Stimulated activated CD4-positive, alpha-beta T cell treated with anti-CD3 and anti-CD28 coated beads, Interleukin-4, amount 100 ng/mL, for 1 hour (primary cell): ENCODE measurements at regions not wholly inside any gene's neighbourhood (a gene's known extent, or its start where the extent isn't known, plus 50 kb on each side); places are given as distances from the start of the nearest gene placed in this dataset.
"Not testable (repeated sequence)": the region's sequence is repeated elsewhere in the genome, so short reads cannot be mapped to it uniquely, and the experiment has no call there.

Experiments used
- DNase-seq: peaks from one replicate; pipeline ENCODE4 v3.0.0-alpha.2; 2020

DNA sequence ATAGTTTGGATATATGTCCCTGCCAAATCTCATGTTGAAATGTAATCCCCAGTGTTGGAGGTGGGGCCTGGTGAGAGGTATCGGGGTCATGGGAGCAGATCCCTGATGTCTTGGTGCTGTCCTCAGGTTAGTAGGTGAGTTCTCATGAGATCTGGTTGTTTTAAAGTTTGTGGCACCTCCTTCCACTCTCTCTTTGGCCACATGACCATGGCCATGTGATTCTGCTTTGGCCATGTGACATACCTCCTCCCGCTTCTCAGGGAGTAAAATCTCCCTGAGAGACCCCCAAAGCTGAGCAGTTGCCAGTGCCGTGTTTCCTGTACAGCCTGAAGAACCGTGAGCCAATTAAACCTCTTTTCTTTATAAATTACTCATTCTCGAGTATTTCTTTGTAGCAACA is 178.0 kb downstream of the GOLGA6L6 start:
- not testable (repeated sequence) for DNase-seq

DNA sequence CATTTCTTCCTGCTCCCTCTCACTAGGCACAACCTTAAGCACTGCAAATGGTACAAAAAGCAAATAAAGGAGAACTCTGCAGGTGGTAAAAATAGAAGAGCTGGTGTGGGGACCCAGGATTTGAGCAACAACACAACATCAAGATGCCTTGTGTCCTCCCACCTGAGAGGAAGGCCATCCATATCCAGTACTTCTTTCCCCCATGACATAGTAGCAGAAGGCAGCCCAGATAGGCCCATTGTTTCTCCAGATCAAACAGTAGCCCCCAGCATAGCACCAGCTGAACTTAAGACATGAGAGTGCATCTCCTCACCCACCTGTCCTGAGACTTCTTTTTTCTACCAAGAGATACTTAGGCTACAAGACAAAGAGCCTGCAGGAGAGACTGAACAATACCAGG is 180.5 kb downstream of the GOLGA6L6 start:
- no peak for DNase-seq

DNA sequence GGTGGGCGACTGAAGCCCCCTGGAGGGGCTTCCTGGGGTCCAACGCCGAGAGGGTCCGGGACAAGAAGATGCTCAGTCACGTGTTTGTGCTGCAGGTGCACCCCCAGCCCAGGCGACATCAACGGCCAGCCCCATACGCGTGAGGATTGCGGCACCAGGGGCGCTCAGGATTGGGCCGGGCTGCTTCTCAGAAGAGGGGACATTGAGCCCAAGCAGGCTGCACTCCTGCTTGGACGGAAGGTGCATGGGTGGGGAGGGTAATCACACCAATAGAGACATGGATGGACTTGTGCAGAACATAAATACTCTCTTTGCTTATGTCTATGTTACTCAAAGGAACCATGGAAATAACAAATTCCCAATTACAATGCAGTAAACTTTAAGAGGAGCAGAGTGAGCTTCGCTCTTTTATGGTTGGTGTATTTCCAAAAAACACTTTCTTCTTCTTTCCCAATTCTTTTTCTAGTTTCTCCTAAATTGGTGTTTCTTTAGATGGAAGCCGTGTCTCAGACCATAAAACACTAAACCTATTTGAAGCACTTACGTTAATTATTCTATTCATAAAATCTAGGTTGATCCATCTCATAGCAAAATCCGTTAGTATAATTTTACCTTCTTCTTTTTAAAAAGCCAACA is 182.7 kb downstream of the GOLGA6L6 start:
- peak; percentile 8 for DNase-seq

DNA sequence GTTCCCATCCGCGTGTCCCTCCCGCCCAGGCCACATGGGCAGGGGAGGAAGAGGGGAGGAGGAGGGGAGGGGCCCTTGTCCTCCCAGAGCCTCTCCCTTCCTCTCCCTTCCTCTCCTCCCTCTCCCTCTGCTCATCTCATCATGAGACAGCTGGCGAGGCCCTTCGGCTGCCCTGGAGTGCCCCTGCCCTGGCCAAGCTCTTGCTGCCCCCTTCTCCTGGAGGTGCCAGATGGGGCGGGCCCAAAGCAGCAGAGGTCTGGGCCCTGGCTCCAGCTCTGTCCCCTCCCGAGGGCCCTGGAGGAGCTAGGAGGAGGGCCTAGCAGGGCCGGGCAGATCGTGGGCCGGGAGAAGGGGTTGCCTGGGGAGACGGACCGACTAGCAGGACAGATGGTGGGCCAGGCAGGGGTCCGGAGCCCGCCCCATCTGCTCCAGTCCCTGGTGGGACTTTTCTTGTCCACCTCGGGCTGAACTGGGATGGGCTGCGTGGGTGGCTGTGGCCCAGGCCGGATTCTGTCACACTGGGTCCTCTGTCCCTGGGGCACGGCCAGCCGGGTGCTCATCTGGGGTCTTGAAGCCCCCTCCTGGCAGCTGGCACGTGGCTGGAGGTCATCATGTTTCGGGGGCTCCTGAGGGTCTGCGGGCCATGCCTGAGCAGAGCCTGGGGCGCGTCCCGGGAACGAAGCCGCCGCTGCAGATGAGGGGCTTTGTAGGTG is 183.4 kb downstream of the GOLGA6L6 start:
- DNase-seq = peak; percentile 4

DNA sequence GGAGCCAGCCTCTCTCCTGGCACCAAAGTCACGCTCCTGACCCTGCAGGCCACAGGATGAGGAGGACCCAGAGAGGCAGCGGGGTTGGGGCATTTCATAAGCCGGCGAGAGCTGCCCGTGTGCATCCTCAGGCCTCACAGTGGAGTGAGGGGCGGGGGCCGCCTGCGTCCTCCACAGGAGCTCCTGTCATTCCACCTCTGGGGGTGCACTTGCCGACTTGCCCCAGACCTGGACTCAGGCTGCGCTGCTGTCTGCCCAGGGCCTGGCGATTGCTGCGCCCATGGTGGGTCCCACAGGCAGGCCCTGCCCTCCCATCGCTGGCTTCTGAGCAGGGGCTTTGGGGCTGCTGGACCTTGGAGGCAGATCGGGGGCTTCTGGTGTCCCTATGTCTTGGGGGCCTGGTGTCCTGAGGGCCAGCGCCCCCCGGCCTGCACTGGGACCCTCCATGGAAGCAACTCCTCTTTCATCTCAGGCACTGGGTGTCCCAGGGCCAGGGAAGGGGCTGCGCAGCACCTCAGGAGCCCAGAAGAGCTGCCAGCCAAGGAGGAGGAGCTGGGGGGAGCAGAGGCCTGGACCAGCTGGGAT is 184.0 kb downstream of the GOLGA6L6 start:
- DNase-seq = no peak

DNA sequence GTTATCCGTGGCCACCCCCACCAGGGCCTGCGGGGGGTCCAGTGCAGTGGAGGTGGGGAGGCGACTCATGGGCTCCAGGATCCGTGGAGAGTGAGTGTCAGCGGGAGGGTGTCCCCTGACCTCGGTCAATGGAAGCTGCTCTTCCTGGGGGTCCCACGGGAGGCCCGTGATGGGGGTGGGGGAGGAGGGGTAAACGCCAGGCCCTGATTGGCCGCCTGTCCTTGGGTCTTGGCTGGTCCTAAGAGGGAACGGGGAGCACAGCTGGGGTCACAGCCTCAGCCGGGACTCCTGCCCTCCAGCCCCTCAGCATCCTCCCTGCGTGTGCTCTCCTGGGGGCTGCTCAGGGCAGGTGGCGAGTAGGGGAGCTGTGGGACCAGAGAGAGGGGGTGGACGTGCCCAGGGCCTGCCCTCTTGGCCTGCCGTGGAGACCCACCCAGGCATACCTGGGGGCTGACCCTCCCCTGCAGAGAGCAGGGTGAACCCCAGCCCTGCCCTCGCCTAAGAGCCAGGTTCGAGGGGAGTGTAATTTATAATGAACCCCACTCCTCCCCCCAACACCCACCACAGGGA is 184.6 kb downstream of the GOLGA6L6 start:
- peak; percentile 5 for DNase-seq

DNA sequence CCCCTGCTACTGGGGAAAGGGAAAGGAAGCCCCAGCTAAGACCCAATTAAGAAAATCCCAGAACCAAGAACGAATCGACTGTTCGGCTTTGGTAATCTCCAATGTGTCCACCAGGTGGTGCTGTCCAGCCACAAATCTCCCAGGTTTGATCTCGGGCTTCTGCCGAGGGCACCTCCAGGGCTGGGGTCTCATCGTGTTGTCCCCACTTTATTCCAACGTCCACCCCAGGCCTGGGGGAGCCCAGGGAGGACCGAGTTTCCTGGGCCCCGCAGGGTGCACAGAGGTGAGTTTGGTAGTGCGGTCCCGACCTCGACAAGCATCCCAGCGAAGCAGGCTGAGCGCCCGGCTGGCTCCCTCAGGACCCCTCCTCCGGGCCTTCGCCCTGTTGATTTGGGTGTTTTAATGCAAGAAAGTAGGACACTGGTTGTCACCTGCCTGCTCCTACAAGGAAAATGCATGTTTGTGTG is 185.1 kb downstream of the GOLGA6L6 start:
- peak; percentile 84 for DNase-seq

DNA sequence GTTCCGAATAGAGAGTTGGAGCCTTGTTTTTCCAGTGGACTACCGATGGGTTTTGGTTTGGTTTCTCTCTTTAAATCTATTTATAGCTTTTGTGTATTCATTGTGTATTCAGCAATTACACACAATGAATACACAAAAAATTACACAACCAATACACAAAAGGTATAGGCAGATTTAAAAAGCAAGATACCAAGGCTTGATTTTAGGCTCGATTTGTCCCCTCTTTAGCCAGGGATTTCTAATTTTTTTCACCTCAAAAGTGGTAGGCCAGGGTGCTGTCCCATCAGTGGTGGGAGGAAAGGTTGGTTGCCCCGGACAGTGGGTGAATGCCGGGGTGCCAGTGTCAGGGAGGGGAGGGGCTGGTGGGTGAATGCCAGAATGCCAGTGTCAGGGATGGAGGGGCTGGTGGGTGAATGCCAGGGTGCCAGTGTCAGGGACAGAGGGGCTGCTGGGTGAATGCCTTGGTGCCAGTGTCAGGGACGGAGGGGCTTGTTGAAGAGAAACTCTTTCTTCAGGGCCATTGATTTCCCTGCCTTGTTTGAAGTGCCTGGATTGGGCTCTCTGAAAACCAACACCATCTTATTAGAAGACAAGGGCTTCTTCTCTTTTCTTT is 186.2 kb downstream of the GOLGA6L6 start:
- DNase-seq = no peak

DNA sequence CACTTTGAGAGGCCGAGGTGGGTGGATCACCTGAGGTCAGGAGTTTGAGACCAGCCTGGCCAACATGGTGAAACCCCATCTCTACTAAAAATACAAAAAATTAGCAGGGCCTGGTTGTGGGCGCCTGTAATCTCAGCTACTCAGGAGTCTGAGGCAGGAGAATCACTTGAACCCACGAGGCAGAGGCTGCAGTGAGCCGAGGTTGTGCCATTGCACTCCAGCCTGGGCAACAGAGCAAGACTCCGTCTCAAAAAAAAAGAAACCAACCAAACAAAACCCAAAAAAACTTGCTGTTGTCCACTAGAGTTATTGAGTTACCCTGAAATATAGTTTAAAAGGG is 186.7 kb downstream of the GOLGA6L6 start:
- not testable (repeated sequence) for DNase-seq

DNA sequence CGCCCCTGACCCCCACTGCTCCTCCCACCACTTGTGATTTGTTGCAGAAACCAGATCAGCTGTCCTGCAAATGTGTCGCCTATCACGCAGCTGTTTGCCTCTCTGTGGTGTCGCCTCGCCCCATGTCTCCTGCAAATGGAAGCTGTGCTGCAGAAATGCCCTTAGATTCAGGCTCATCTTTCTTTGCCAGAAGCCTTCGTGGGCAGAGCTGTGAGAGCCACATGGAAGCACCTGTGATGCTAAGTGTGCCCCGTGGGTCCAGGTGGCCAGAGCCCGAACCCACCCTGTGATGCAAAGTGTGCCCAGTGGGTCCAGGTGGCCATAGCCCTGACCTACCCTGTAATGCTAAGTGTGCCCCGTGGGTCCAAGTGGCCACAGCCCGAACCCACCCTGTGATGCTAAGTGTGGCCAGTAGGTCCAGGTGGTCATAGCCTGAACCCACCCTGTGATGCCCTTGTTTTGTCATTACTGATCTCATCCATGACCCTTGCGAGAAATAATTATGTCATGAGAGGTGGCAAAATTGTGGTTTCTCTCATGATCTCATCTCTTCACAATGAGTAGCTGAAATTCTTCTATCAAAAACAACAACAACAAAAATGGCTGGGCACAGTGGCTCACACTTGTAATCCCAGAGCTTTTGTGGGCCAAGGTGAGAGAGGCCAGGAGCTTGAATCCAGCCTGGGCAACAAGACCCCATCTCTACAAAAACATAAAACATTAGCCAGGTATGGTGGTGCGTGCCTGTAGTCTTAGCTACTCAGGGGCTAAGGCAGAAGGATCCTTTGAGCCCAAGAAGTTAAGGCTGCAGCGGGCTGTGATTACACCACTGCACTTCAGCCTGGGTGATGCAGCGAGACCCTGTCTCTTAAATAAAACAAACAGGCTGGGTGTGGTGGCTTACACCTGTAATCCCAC is 187.4 kb downstream of the GOLGA6L6 start:
- DNase-seq = peak; percentile 1

DNA sequence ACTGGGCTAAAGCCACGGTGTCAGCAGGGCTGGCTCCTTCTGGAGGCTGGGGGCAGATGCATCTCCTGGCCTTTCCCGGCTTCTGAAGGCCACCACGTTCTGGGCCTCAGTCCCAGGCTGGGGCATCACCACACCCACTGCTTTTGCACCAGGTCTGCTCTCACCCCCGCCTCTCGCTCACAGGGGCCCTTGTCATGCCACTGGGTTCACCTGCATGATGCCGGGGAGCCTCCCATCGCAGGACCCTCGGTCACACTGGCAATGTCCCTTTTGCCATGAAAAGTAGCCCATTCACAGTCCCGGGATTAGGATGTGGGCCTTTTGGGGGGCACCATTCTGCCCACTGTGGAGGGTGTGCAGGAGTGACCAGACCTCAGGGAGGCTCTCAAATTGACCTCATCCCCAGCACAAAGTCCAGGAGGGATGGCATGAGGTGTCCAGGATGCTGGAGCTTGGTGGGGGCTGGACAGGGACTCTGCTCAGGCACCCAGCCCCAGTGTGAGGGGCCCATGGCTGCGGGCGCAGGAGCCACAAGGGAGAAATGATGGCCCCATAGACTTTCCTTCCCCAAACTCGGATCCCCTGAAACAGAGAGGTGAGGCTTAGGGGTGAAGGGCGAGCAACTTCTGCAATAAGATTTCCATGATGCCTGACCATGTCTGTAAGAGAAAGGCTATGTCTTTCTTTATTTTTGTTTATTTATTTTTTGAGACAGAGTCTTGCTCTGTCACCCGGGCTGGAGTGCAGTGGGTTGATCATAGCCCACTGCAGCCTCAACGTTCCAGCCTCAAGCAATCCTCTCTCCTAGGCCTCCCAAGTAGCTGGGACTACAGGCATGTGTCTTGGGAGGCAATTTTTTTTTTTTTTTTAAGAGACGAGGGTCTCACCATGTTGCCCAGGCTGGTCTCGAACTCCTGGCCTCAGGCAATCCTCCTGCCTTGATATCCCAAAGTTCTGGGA is 189.1 kb downstream of the GOLGA6L6 start:
- DNase-seq = peak; percentile 2

DNA sequence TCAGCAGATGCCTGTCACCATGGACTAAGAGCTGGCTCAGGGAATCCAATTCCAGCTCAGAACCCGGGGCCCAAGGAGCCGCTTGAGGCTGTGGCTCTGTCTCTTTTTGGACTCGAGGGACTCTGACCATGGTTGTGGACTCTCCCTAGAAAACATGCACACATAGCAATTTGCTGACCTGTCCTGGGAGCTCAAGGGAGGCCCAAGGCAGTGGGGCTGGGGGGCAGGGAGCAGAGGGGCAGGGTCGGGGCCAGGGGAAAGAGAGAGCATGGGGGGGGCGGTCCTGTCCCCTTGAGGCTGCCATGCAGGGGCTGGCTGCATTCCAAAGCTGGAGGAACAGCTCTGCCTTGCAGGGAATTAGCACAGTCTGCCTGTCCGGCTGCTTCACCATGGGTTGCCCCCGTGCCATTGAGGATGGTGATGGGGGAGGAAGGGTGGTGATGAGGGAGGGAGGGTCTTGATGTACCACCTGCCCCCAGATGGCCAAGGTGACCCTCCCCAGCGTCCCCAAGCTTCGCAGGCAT is 190.1 kb downstream of the GOLGA6L6 start:
- no peak for DNase-seq

DNA sequence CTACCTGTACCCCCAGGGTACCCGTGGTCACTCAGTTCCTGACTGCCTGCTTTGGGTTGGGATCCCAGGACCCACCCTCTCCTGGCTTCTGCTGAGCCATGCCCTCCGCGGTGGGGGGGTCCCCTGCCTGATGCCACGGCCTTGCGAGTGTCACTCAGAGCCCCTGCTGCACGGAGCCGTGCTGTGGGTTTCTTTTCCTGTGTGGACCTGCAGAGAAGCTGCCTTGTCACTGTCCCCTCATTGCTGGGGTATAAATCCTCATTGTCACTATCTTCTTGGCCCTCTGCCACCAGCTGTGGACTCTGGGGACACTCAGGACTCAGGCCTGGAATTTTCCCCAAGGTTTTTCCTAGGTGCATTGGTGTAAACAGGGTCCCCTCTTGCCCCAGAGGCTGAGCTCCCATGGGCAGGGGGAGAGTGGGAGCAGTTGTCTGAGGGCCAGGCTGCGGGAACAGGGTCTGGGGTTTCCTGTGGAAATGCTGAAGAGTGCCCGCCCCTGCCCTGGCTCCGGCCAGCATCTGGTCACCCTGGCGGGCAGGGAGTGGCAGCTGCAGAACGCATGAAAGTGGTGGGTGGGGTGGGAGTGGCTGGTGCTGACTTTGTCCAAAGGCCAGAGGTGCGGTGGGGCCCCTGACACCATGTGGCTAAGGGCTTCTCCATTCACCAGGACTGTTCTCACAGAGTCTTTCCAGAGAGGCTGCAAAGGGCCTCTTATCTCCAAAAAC is 191.7 kb downstream of the GOLGA6L6 start:
- DNase-seq = peak; percentile 6

DNA sequence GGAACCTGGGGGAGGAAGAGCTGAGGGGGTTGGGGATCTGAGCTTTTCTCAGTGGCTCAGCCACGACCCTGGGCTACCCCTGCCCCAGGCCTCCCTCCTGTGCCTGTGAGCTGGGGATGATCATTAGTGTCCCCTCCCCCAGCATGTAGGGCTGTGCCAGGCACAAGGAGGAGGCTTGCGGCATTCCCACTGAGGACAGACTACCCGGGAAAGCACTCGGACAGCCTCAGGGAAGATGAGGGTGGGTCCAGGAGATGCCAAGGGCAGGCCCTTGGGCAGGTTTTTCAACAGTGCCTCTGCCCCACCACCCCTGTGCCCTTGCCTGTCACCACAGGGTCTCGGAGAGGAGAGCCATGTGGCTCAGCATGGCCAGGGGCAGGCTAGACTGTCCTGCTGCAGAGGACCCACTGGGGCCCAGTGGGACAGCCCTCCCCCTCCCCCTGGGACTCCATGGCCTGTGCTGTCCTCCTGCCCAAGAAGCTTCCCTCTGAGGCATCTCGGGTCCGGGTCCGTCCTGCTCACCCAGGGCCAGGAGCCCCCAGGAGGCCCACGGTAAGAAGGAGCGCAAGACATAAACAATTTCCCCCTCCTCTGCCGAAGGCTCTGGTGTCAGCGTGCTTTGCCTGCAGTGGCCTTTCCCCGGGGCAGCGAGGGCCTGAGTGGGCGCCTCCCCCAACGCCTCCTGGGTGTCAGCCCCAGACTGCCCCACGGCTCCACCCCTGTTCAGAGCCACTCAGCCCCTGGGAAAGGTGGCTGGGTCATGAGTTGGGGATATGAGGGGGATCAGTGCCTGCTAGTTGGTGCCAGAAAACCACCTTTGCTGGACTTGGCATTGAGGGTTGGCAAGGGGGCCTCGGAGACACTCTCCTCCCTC is 192.5 kb downstream of the GOLGA6L6 start:
- DNase-seq = peak; percentile 2

DNA sequence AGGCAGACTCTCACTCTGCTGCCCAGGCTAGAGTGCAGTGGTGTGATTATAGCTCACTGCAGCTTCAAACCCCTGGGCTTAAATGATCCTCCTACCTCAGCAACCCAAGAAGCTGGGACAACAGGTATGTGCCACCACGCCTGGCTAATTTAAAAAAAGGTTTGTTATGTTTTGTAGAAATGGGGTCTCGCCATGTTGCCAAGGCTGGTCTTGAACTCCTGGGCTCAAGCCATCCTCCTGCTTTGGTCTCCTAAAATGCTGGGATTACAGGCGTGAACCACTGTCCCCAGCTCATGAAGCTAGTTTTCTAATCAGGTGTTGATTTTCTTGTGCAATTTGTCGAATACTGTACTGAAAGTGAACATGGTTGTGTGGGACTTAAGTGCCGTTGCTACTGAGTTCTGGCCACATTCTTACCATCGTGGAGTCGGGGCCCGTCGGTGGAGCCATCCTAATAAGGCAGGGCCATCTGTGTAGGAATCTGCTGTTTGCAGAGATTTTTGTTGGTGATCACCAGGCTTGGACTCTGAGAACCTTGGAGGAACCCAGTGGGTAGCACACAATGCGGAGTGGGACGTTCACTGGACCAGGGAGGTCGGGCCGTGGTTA is 193.2 kb downstream of the GOLGA6L6 start:
- DNase-seq = no peak

DNA sequence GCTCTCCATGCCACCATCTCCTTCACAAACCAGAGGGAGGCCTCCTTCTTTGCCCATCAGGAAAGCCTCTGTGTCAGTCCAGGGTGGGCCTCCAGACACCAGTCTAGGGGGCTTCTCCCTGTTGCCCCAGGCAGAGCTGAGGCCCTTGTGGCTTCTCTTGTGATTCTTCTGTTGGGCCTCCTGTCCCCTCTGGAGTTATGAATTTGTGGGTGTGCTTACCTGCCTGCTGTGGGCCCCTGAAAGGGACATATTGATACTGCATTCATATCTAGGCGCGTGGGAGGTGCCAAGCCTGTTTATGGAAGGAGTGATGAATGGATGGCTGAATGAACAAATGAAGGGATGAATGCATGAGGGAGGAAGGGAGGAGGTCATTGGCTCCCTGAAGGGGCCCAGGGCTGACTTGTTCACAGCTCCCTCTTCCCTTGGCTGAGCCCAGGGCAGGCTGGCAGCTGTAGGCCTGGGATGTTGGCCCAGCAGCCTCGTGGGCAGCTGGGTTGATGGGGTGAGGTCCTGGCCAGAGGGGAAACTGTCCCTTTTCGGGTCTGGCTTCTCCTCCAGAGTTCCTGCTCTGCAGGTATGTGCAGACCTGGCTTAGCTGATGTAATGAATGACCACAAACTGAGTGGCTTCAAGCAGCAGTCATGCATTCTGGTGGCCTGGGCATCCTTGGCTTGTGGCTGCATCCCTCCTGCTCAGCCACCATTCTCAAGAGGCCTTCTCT is 195.4 kb downstream of the GOLGA6L6 start:
- no peak for DNase-seq

DNA sequence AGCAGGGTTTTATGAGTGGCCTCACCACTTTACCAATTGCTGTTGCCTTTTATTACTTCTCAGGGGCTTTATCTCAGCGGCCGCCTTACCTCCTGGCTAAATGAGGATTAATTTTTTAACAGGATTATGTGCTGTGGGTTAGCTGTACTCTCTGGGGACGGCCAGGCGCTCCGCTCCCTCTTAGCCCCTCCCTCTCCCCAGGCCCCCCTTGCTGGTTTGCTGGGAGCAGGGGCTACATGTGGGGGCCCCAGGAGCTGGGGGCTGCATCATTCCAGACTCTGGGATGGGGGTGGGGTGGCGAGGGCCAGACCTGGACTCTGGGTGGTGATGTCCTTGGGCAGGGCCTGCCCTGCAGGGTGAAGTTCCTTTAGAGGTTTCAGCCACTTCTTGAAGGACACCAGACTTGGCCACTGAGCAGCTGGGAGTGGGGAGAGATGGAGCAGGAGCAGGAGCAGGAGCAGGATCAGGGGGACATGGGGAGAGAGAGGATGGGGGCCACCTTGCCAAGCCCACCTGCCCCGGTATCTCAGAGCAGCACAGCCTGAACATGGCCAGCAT is 196.1 kb downstream of the GOLGA6L6 start:
- no peak for DNase-seq
